ENCODE measurements at regions not wholly inside any gene's neighbourhood (a gene's known extent, or its start where the extent isn't known, plus 50 kb on each side); places are given as distances from the start of the nearest gene placed in this dataset.

- ATAC-seq: no peak
- Histone ChIP-seq H3K27ac (no peak overlapping the region), H3K27me3 (no peaks in the 10 kb centered on the region), H3K4me1 (no peaks in the 10 kb centered on the region), H3K36me3 (no peaks in the 10 kb centered on the region), H3K9me3 (no peaks in the 10 kb centered on the region), H3K4me3 (no peak overlapping the region)
- intact Hi-C loops (cut with DNase I): no loop called here
- no peak for TF ChIP-seq CTCF (IDR thresholded peaks at IDR 0.05)
- no peak for DNase-seq
These were observed 298.6 kb upstream of the NOVA1 start for GRCh38 chr14:26896447-26896846.

- Histone ChIP-seq H3K36me3 (no peaks in the 10 kb centered on the region), H3K27me3 (no peaks in the 10 kb centered on the region), H3K4me1 (no peaks in the 10 kb centered on the region), H3K4me3 (no peak overlapping the region), H3K27ac (no peak overlapping the region), H3K9me3 (no peaks in the 10 kb centered on the region)
- intact Hi-C loops (cut with DNase I): no loop called here
- TF ChIP-seq CTCF (IDR thresholded peaks at IDR 0.05): no peak
- DNase-seq: no peak
- ATAC-seq: no peak
These were observed 299.4 kb upstream of the NOVA1 start for GRCh38 chr14:26897196-26897595.

GRCh38 chr14:26905229-26905628, 307.4 kb upstream of the NOVA1 start:
- Histone ChIP-seq H3K4me3 (no peak overlapping the region), H3K4me1 (no peaks in the 10 kb centered on the region), H3K36me3 (no peaks in the 10 kb centered on the region), H3K9me3 (no peaks in the 10 kb centered on the region), H3K27ac (no peak overlapping the region), H3K27me3 (no peaks in the 10 kb centered on the region)
- TF ChIP-seq CTCF (IDR thresholded peaks at IDR 0.05): no peak
- DNase-seq (no peak), ATAC-seq (no peak)
- intact Hi-C loops (cut with DNase I): no loop called here

- Histone ChIP-seq H3K4me3 (no peak overlapping the region), H3K4me1 (no peaks in the 10 kb centered on the region), H3K27ac (no peak overlapping the region), H3K36me3 (no peaks in the 10 kb centered on the region), H3K27me3 (no peaks in the 10 kb centered on the region), H3K9me3 (no peaks in the 10 kb centered on the region)
- intact Hi-C loops (cut with DNase I): no loop called here
- no peak for ATAC-seq
- no peak for DNase-seq
- no peak for TF ChIP-seq CTCF (IDR thresholded peaks at IDR 0.05)
These were observed 316.0 kb upstream of the NOVA1 start for GRCh38 chr14:26913786-26914185.

GRCh38 chr14:26917086-26917485, 319.3 kb upstream of the NOVA1 start:
- ATAC-seq: peak; percentile 55

More at GRCh38 chr14:26917086-26917485, 319.3 kb upstream of the NOVA1 start:
- no peaks in the 10 kb centered on the region for H3K27me3 ChIP-seq
- peak; percentile 39 for TF ChIP-seq CTCF (IDR thresholded peaks at IDR 0.05)
- H3K4me3 ChIP-seq: no peak overlapping the region
- no peaks in the 10 kb centered on the region for H3K9me3 ChIP-seq
- H3K27ac ChIP-seq: no peak overlapping the region
- H3K4me1 ChIP-seq: no peaks in the 10 kb centered on the region
- H3K36me3 ChIP-seq: no peaks in the 10 kb centered on the region
- intact Hi-C loops (cut with DNase I): no loop called here
- DNase-seq: no peak
